NOMO-1 treated with dmso at 0.1 percent for 144 hours (cell line): ENCODE measurements at regions not wholly inside any gene's neighbourhood (a gene's known extent, or its start where the extent isn't known, plus 50 kb on each side); places are given as distances from the start of the nearest gene placed in this dataset.
"Not testable (repeated sequence)": the region's sequence is repeated elsewhere in the genome, so short reads cannot be mapped to it uniquely, and the experiment has no call there.

Experiments
- DNase-seq: peaks from one replicate; lab custom pipeline; 2025; ENCODE audit not compliant: unreplicated experiment; lab: John Stamatoyannopoulos, UW

- DNase-seq = no peak
Observed at GRCh38 chr1:73511038-73511437, 686.9 kb downstream of the LRRIQ3 start.

- DNase-seq = no peak
Observed at GRCh38 chr1:73500154-73500553, 697.8 kb downstream of the LRRIQ3 start.

GRCh38 chr1:73499671-73500070 lies 698.3 kb downstream of the LRRIQ3 start:
- no peak for DNase-seq

GRCh38 chr1:73491621-73492020 lies 706.4 kb downstream of the LRRIQ3 start:
- DNase-seq = no peak

- no peak for DNase-seq
Observed at GRCh38 chr1:73475316-73475870, 722.6 kb downstream of the LRRIQ3 start.

GRCh38 chr1:73472810-73473209 lies 725.2 kb downstream of the LRRIQ3 start:
- no peak for DNase-seq

- DNase-seq = no peak
Observed at GRCh38 chr1:73467731-73468130, 730.2 kb downstream of the LRRIQ3 start.

GRCh38 chr1:73463873-73464272 lies 734.1 kb downstream of the LRRIQ3 start:
- DNase-seq = no peak

GRCh38 chr1:73452522-73452921 lies 745.5 kb downstream of the LRRIQ3 start:
- DNase-seq = no peak

GRCh38 chr1:73450668-73451067 lies 747.3 kb downstream of the LRRIQ3 start:
- not testable (repeated sequence) for DNase-seq

- no peak for DNase-seq
Observed at GRCh38 chr1:73411479-73411878, 786.5 kb downstream of the LRRIQ3 start.

GRCh38 chr1:73401666-73402065 lies 796.3 kb downstream of the LRRIQ3 start:
- DNase-seq = no peak

GRCh38 chr1:73382966-73383365 lies 815.0 kb downstream of the LRRIQ3 start:
- no peak for DNase-seq

- no peak for DNase-seq
Observed at GRCh38 chr1:73366734-73367413, 831.1 kb downstream of the LRRIQ3 start.

- no peak for DNase-seq
Observed at GRCh38 chr1:73359001-73359400, 839.0 kb downstream of the LRRIQ3 start.

GRCh38 chr1:73356485-73356884 lies 841.5 kb downstream of the LRRIQ3 start:
- DNase-seq = no peak

- DNase-seq = no peak
Observed at GRCh38 chr1:73343947-73344346, 854.0 kb downstream of the LRRIQ3 start.

- no peak for DNase-seq
Observed at GRCh38 chr1:73333847-73334503, 864.0 kb downstream of the LRRIQ3 start.

GRCh38 chr1:73331726-73332125 lies 866.2 kb downstream of the LRRIQ3 start:
- DNase-seq = no peak

- no peak for DNase-seq
Observed at GRCh38 chr1:73327998-73328397, 870.0 kb downstream of the LRRIQ3 start.

- DNase-seq = no peak
Observed at GRCh38 chr1:73327180-73327793, 870.7 kb downstream of the LRRIQ3 start.

GRCh38 chr1:73326663-73327062 lies 871.3 kb downstream of the LRRIQ3 start:
- DNase-seq = no peak
